ENCODE measurements at regions not wholly inside any gene's neighbourhood (a gene's known extent, or its start where the extent isn't known, plus 50 kb on each side); places are given as distances from the start of the nearest gene placed in this dataset.

GRCh38 chr3:18797378-18797777 is 350.9 kb upstream of the KCNH8 start:
- intact Hi-C loops (cut with micrococcal nuclease; ENCODE audit: unreplicated experiment), result no loop called here
- ChIA-PET CTCF (no interaction called here), POLR2A (ENCODE audit: low non-redundant PET) (no interaction called here)
- no peak for TF ChIP-seq EZH2 (IDR thresholded peaks at IDR 0.05; ENCODE audit: borderline replicate concordance, low read depth, low read length, poor library complexity, severe bottlenecking)
- TF ChIP-seq, protein P1, sequence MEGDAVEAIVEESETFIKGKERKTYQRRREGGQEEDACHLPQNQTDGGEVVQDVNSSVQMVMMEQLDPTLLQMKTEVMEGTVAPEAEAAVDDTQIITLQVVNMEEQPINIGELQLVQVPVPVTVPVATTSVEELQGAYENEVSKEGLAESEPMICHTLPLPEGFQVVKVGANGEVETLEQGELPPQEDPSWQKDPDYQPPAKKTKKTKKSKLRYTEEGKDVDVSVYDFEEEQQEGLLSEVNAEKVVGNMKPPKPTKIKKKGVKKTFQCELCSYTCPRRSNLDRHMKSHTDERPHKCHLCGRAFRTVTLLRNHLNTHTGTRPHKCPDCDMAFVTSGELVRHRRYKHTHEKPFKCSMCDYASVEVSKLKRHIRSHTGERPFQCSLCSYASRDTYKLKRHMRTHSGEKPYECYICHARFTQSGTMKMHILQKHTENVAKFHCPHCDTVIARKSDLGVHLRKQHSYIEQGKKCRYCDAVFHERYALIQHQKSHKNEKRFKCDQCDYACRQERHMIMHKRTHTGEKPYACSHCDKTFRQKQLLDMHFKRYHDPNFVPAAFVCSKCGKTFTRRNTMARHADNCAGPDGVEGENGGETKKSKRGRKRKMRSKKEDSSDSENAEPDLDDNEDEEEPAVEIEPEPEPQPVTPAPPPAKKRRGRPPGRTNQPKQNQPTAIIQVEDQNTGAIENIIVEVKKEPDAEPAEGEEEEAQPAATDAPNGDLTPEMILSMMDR (conservative IDR thresholded peaks at IDR 0.05; ENCODE audit: low read depth, low read length), result no peak
- no peak overlapping the region for H3K4me3 ChIP-seq (ENCODE audit: low read depth, low read length, poor library complexity, severe bottlenecking)
- no peaks in the 10 kb centered on the region for H3K4me1 ChIP-seq (ENCODE audit: insufficient read depth, low read length, poor library complexity, severe bottlenecking)
- no peak overlapping the region for H3K27ac ChIP-seq (ENCODE audit: low read depth, low read length, poor library complexity, severe bottlenecking)
- H3K36me3 ChIP-seq (ENCODE audit: insufficient read depth, low read length, poor library complexity, severe bottlenecking), result no peaks in the 10 kb centered on the region
- DNase-seq (ENCODE audit: low spot score), result no peak
- H3K27me3 ChIP-seq (replicated peaks; ENCODE audit: insufficient read depth, low read depth, low read length, poor library complexity), result no peaks in the 10 kb centered on the region
- H3K9me3 ChIP-seq (ENCODE audit: low read depth, low read length, poor library complexity, severe bottlenecking), result no peaks in the 10 kb centered on the region
- BruUV-seq (replicated peaks), result no TSS peak

- no peaks in the 10 kb centered on the region for H3K4me1 ChIP-seq (ENCODE audit: insufficient read depth, low read length, poor library complexity, severe bottlenecking)
- H3K4me3 ChIP-seq (ENCODE audit: low read depth, low read length, poor library complexity, severe bottlenecking), result no peak overlapping the region
- DNase-seq (ENCODE audit: low spot score), result no peak
- no peaks in the 10 kb centered on the region for H3K36me3 ChIP-seq (ENCODE audit: insufficient read depth, low read length, poor library complexity, severe bottlenecking)
- ChIA-PET CTCF (no interaction called here), POLR2A (ENCODE audit: low non-redundant PET) (no interaction called here)
- no TSS peak for BruUV-seq (replicated peaks)
- H3K9me3 ChIP-seq (ENCODE audit: low read depth, low read length, poor library complexity, severe bottlenecking), result no peaks in the 10 kb centered on the region
- no peaks in the 10 kb centered on the region for H3K27me3 ChIP-seq (replicated peaks; ENCODE audit: insufficient read depth, low read depth, low read length, poor library complexity)
- H3K27ac ChIP-seq (ENCODE audit: low read depth, low read length, poor library complexity, severe bottlenecking), result no peak overlapping the region
- intact Hi-C loops (cut with micrococcal nuclease; ENCODE audit: unreplicated experiment), result no loop called here
- no peak for TF ChIP-seq EZH2 (IDR thresholded peaks at IDR 0.05; ENCODE audit: borderline replicate concordance, low read depth, low read length, poor library complexity, severe bottlenecking)
- TF ChIP-seq, protein P1 (conservative IDR thresholded peaks at IDR 0.05; ENCODE audit: low read depth, low read length), result no peak
Observed at GRCh38 chr3:18795078-18795477, 353.2 kb upstream of the KCNH8 start.

DNA sequence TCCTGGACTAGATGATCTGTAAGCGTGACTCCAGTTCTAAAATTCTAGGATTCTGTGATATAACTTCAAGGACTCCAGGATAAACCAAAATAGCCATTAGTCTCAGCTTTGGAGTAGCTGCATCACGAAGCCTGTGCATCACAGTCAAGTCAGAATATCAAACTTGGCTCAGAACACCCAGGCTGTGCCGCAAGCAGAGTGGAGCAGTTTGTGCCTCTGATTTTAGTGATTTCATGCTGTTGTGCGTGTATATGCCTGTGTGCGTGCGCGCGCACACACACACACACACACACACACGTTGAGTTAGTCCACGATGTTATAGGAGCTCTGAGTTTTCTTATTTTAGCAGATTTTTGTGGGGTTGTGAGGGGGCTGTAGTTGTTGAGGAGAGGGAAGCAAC is 356.6 kb upstream of the KCNH8 start:
- Histone ChIP-seq H3K9me3 (ENCODE audit: low read depth, low read length, poor library complexity, severe bottlenecking) (no peaks in the 10 kb centered on the region), H3K4me1 (ENCODE audit: insufficient read depth, low read length, poor library complexity, severe bottlenecking) (no peaks in the 10 kb centered on the region), H3K27me3 (replicated peaks; ENCODE audit: insufficient read depth, low read depth, low read length, poor library complexity) (no peaks in the 10 kb centered on the region), H3K4me3 (ENCODE audit: low read depth, low read length, poor library complexity, severe bottlenecking) (no peak overlapping the region), H3K36me3 (ENCODE audit: insufficient read depth, low read length, poor library complexity, severe bottlenecking) (no peaks in the 10 kb centered on the region), H3K27ac (ENCODE audit: low read depth, low read length, poor library complexity, severe bottlenecking) (no peak overlapping the region)
- no peak for TF ChIP-seq EZH2 (IDR thresholded peaks at IDR 0.05; ENCODE audit: borderline replicate concordance, low read depth, low read length, poor library complexity, severe bottlenecking)
- TF ChIP-seq, protein P1 (conservative IDR thresholded peaks at IDR 0.05; ENCODE audit: low read depth, low read length), result no peak
- CTCF ChIA-PET, result no interaction called here
- POLR2A ChIA-PET (ENCODE audit: low non-redundant PET), result no interaction called here
- intact Hi-C loops (cut with micrococcal nuclease; ENCODE audit: unreplicated experiment), result no loop called here
- no peak for DNase-seq (ENCODE audit: low spot score)
- BruUV-seq (replicated peaks), result no TSS peak
